ENCODE measurements at regions not wholly inside any gene's neighbourhood (a gene's known extent, or its start where the extent isn't known, plus 50 kb on each side); places are given as distances from the start of the nearest gene placed in this dataset.
"Not testable (repeated sequence)": the region's sequence is repeated elsewhere in the genome, so short reads cannot be mapped to it uniquely, and the experiment has no call there.

GRCh38 chr18:10086458-10087210 lies 172.8 kb downstream of the VAPA start:
- DNase-seq = no peak

GRCh38 chr18:10088734-10089133 lies 174.9 kb downstream of the VAPA start:
- DNase-seq = no peak

- DNase-seq = no peak
Observed at GRCh38 chr18:10089881-10090280, 176.1 kb downstream of the VAPA start.

GRCh38 chr18:10090668-10091067 lies 176.9 kb downstream of the VAPA start:
- no peak for DNase-seq

- DNase-seq = no peak
Observed at GRCh38 chr18:10093445-10093844, 179.6 kb downstream of the VAPA start.

GRCh38 chr18:10094154-10094553 lies 180.3 kb downstream of the VAPA start:
- DNase-seq = no peak

GRCh38 chr18:10094655-10095054 lies 180.8 kb downstream of the VAPA start:
- no peak for DNase-seq

- DNase-seq = no peak
Observed at GRCh38 chr18:10095356-10095755, 181.5 kb downstream of the VAPA start.

- no peak for DNase-seq
Observed at GRCh38 chr18:10099539-10100140, 185.8 kb downstream of the VAPA start.

GRCh38 chr18:10100196-10100595 lies 186.4 kb downstream of the VAPA start:
- no peak for DNase-seq

GRCh38 chr18:10100941-10101701 lies 187.3 kb downstream of the VAPA start:
- no peak for DNase-seq

- no peak for DNase-seq
Observed at GRCh38 chr18:10101729-10102128, 187.9 kb downstream of the VAPA start.

GRCh38 chr18:10105118-10105517 lies 191.3 kb downstream of the VAPA start:
- not testable (repeated sequence) for DNase-seq

- no peak for DNase-seq
Observed at GRCh38 chr18:10111191-10111590, 197.4 kb downstream of the VAPA start.

- DNase-seq = no peak
Observed at GRCh38 chr18:10111944-10112343, 198.1 kb downstream of the VAPA start.

- no peak for DNase-seq
Observed at GRCh38 chr18:10113121-10114022, 199.6 kb downstream of the VAPA start.

GRCh38 chr18:10114717-10115463 lies 201.1 kb downstream of the VAPA start:
- no peak for DNase-seq

GRCh38 chr18:10116574-10116973 lies 202.8 kb downstream of the VAPA start:
- DNase-seq = no peak

GRCh38 chr18:10119528-10119927 lies 205.7 kb downstream of the VAPA start:
- DNase-seq = no peak

- DNase-seq = no peak
Observed at GRCh38 chr18:10119991-10120390, 206.2 kb downstream of the VAPA start.

GRCh38 chr18:10120622-10121021 lies 206.8 kb downstream of the VAPA start:
- DNase-seq = no peak

- DNase-seq = no peak
Observed at GRCh38 chr18:10121028-10121427, 207.2 kb downstream of the VAPA start.

All from amniotic stem cell (primary cell).